OCI-LY3 (cell line): ENCODE measurements at regions not wholly inside any gene's neighbourhood (a gene's known extent, or its start where the extent isn't known, plus 50 kb on each side); places are given as distances from the start of the nearest gene placed in this dataset.

Experiments used
- CTCF ChIP-seq: fragments of 200-600, 300-600 bp; sonication (generic); IDR thresholded peaks from 2 replicates; pipeline ENCODE4 v1.5.1; 2014; ENCODE audit warnings: antibody characterized with exemption, low read length, low read depth
- EZH2phosphoT487 ChIP-seq: fragments of 200-600 bp; shearing (Covaris generic); IDR thresholded peaks from 2 replicates; pipeline ENCODE4 v1.6.1; 2018; ENCODE audit warnings: antibody characterized with exemption, mixed run types, low read depth

GRCh38 chr9:102519423-102519822 lies 475.7 kb upstream of the CYLC2 start:
- TF ChIP-seq CTCF (no peak), EZH2phosphoT487 (no peak)
